Fibroblast of the aortic adventitia (primary cell): ENCODE measurements at regions not wholly inside any gene's neighbourhood (a gene's known extent, or its start where the extent isn't known, plus 50 kb on each side); places are given as distances from the start of the nearest gene placed in this dataset.
A peak's percentile ranks its signal among the peaks of the same experiment; 100 is the strongest.

Experiments
- DNase-seq: peaks from one replicate; pipeline ENCODE4 v3.0.0-alpha.2; 2010; ENCODE audit warnings: low read depth
- H3K4me3 ChIP-seq: 2 replicates; pipeline ENCODE4 v1.5.1; 2011; ENCODE audit warnings: low read depth, mild to moderate bottlenecking, control low read depth, low read length, moderate library complexity
- TF ChIP-seq, protein P1 (sequence below): IDR thresholded peaks from 2 replicates; pipeline ENCODE4 v1.5.1; 2011; ENCODE audit warnings: mild to moderate bottlenecking, low read length, control low read depth, inconsistent platforms; ENCODE audit not compliant: insufficient read depth

DNA sequence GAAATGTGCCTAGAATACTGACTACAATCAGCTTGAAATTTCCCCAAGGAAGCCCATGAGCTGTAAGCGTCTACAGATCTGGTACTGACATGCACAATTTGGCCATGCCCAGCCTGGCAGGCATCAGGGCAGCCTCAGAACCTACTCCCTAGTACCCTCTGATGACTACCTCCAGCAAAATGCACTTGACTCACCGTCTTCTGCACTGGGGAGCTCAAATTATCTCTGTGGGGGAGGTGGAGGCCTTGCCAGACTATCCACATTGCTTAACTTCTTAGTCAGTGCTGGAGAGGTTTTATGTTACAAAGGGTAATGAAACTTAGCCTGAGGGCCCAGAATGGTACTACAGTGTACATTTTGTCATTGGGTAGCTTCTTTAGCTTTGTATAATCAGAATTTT is 126.0 kb upstream of the ADGRF1 start:
- peak; percentile 98 for DNase-seq
- no peak overlapping the region for H3K4me3 ChIP-seq
- TF ChIP-seq, protein P1, sequence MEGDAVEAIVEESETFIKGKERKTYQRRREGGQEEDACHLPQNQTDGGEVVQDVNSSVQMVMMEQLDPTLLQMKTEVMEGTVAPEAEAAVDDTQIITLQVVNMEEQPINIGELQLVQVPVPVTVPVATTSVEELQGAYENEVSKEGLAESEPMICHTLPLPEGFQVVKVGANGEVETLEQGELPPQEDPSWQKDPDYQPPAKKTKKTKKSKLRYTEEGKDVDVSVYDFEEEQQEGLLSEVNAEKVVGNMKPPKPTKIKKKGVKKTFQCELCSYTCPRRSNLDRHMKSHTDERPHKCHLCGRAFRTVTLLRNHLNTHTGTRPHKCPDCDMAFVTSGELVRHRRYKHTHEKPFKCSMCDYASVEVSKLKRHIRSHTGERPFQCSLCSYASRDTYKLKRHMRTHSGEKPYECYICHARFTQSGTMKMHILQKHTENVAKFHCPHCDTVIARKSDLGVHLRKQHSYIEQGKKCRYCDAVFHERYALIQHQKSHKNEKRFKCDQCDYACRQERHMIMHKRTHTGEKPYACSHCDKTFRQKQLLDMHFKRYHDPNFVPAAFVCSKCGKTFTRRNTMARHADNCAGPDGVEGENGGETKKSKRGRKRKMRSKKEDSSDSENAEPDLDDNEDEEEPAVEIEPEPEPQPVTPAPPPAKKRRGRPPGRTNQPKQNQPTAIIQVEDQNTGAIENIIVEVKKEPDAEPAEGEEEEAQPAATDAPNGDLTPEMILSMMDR, result no peak

- TF ChIP-seq, protein P1, result no peak
- H3K4me3 ChIP-seq, result no peak overlapping the region
- no peak for DNase-seq
Observed at GRCh38 chr6:47165918-47166317, 123.8 kb upstream of the ADGRF1 start.

DNA sequence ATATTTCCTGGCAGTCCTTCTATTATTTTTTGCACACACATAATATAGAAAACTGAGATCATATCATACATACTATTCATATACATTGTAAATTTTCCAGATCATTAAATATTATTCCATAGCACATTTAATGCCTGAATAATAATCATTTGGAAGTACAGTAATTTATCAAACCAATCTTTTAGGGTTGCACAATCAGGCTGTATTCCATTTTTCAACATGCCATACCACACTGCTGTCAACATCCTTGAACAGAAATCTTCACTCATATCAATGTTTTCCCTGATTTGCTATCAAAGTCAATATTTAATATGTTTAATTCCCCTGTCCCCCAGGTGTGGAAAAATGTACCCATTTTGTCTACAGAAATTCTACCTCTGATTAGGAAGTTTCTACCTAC is 122.7 kb upstream of the ADGRF1 start:
- H3K4me3 ChIP-seq, result no peak overlapping the region
- DNase-seq, result no peak
- TF ChIP-seq, protein P1, result no peak

GRCh38 chr6:47163536-47163935 is 121.4 kb upstream of the ADGRF1 start:
- no peak for DNase-seq
- no peak overlapping the region for H3K4me3 ChIP-seq
- TF ChIP-seq, protein P1, result no peak

DNA sequence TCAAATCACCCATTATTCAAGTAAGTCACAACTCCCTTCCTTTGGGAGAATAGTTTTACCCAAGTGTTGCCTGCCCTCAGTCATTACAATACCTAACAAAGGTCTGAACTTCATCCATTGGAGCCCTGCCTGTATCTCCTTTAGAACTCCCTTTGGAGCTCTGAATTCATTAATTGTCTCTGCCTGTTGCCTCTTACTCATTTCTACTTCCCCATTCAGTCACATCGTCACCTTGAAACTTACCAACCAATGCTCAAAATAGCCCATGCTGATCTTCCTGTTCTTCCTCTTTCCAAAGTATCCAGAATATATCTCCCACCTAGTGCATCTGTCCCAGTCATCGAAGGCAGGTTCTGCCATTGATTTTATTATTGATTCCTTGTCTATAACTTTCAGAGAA is 120.7 kb upstream of the ADGRF1 start:
- TF ChIP-seq, protein P1, result no peak
- DNase-seq, result no peak
- no peak overlapping the region for H3K4me3 ChIP-seq

GRCh38 chr6:47162231-47162630 is 120.1 kb upstream of the ADGRF1 start:
- H3K4me3 ChIP-seq, result no peak overlapping the region
- TF ChIP-seq, protein P1, result no peak
- DNase-seq, result no peak

DNA sequence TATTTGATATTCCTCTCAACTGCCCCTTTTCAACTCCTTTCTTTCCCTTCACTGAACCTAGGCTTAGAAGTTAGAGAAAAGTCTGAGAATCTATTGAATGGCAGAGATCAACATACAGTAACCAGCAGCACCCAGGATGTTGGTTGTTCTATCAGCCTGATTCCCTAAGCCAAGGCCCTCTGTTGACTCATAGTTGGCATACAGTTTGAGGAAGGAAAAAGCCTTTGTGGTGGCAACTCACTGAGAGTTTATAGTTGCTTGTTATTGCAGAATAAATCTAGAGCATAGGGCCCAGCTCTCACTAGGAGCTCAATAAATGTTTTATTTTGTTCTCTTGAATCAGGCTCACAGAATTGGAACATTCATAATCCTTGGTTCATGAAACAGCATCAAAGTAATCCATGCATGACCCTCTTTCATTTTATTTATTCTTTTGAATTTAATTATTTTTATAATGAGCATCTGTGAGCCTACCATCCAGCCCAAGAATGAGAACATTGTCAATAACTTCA is 119.1 kb upstream of the ADGRF1 start:
- peak; percentile 65 for DNase-seq
- H3K4me3 ChIP-seq, result no peak overlapping the region
- TF ChIP-seq, protein P1, result no peak
